NCI-H345 (cell line): ENCODE measurements at regions not wholly inside any gene's neighbourhood (a gene's known extent, or its start where the extent isn't known, plus 50 kb on each side); places are given as distances from the start of the nearest gene placed in this dataset.
"Not testable (repeated sequence)": the region's sequence is repeated elsewhere in the genome, so short reads cannot be mapped to it uniquely, and the experiment has no call there.

Experiments
- DNase-seq: peaks from one replicate; lab custom pipeline; 2025; lab: John Stamatoyannopoulos, UW

DNA sequence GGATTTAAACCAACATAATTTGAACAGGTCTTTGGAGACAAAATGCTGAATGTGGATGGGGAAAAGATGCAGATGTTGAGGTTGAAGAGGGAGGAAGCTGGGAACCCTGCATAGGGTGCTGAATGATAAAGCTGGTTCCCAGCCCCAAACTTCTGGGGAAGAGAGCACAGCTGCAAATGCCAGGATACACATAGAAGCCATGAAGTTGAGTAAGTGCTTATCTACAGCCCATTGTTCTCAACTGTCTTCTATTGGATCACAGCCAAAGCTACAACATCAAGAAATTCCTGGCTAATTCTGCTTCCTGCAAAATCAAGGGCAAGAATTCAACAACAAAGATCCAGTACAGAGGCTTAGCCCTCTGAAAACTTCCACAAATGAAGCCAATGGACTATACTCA, 779.8 kb downstream of the PRIM2 start:
- not testable (repeated sequence) for DNase-seq

DNA sequence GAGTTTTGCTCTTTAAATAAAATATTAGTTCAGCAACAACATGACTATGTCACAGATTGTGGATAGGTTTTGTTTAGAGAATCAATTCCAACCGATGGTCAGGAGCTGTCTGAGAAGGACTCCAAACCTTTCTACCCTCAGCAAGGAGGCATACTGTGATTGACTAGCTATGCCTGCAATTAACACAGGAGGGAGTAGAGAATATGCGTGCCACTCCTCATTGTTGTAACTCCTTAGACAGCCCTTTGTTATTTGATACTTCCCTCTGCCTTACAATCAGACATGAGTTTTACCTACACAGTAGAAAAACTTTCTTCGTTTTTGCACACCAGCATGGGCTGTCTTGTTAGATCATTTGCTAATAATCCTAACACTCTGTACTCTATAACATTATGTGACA, 796.5 kb downstream of the PRIM2 start:
- peak; percentile 38 for DNase-seq

DNA sequence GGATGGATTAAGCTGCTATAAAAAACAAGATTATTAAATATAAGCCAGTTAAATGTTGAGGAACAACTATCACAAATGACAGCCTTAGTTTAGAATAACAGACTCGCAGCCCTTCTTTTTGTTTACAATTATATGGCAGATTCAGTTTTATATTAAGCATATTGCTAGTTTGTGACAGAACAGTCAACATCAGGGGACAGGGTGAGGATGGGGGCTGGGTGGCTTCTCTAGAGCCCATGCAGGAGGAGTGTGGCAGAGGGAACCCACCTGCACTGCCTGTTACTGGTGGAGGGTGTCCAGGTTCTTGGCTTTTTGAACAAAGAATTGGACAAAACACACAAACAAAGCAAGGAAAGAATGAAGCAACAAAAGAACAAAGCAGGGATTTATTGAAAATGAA, 799.7 kb downstream of the PRIM2 start:
- not testable (repeated sequence) for DNase-seq

DNA sequence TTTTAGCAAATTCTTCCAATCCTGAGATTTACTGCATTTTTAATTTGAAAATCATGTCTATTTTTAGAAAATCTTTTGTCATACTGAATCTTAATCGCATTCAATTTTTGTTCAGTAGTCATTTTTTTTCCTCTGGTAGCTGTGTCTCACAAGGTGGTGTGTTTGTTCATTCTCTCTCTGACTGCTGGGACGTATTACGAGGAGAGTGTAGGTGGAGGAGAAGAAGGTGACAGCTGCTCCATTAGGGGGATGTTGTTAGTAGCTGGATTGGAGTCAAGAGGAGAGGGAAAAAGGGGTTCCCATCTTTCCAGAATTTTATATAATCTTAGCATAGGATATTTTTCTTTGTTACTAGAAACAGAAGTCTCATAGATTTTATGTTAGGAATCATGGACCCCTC, 804.2 kb downstream of the PRIM2 start:
- DNase-seq = not testable (repeated sequence)

DNA sequence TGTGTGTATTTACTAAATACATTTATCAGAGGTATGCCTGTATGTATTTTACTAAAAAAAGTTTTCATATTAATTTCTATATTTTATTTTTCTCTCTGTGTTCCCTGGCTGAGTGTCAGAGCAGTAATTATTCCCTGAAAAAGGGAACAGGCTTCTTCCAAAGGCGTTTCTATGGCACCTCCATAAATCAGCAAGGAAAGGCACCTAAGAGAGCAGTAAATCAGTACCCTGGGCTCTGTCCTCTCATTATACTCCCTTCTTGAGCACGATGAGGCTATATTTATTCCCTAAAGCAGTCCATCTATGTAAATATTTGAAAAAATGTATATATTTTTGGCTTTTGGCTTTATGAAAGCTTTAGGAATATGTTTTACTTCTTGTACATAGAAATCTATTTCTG, 806.3 kb downstream of the PRIM2 start:
- DNase-seq = not testable (repeated sequence)

DNA sequence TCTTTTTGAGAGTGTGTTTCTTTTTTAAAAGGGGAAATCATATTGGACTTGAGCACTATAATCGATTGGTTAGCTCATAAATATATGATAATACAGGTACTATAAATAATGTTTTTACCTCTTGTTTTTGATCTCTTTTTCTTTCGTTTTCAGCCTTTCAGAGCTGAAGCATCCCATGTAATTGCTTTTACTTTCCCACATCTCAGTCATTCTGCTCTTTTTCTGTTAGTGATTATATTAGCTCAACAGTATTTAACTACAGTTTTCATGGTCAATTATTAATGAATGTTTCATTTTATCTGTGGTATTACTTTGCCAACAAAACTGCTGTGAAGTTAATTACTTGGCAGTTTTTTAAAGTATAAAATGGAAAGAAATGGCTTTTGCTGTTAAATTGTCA, 811.1 kb downstream of the PRIM2 start:
- DNase-seq = not testable (repeated sequence)

DNA sequence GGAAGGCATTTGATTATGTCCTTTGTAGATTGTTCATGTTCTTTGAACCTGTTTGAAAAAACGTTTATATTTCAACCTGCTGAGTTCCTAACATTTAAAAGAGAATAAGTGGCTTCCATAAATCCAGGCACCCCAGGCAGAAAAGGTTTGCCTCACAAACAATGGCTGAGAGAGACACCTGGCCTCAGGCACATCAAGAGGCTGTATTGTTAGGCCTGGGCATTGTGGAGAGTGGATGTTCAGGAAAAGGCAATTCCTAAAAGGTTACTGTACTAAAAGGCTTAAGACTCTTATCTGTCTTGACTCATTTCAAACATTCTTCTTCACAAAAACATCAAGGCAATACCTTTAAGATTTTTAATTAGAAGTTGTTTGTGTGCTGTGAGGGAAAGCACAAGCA, 811.7 kb downstream of the PRIM2 start:
- DNase-seq = peak; percentile 68

DNA sequence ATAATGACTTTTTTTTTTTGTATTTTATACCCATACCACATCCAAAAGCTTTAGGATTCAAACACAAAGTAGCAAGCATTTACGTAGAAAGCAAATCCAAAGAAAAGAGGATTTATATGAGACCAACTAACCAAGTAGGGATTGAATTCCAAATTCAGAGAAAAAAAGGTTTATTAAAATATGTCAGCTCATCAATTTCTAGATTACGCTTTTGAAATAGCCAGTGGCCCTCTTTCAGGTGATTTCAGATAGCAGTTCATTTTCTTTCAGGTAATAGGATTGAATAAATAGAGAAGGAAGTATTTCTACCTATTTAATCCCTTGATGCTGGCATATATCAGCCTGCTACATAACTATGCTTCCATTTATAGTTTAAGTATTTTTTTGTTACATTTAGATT, 822.3 kb downstream of the PRIM2 start:
- not testable (repeated sequence) for DNase-seq

DNA sequence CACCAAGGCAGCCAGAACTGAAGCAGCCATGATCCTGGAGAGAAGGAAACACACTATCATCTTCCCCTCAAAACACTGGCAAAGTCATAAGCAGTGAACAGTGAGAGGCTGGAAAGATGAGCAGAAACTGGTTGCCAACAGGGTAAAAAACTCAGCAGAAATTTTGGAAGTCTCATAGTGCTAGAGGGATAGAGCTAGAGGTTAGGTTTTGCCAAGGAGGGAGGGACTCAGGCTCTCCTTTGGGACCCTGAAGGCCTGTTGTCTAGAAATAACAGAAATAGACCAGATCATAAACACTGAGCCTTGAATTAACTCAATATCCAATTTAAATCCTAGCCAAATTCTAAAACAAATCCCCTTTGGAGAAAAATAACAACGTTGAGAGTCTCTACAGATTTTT, 853.6 kb downstream of the PRIM2 start:
- DNase-seq = not testable (repeated sequence)

DNA sequence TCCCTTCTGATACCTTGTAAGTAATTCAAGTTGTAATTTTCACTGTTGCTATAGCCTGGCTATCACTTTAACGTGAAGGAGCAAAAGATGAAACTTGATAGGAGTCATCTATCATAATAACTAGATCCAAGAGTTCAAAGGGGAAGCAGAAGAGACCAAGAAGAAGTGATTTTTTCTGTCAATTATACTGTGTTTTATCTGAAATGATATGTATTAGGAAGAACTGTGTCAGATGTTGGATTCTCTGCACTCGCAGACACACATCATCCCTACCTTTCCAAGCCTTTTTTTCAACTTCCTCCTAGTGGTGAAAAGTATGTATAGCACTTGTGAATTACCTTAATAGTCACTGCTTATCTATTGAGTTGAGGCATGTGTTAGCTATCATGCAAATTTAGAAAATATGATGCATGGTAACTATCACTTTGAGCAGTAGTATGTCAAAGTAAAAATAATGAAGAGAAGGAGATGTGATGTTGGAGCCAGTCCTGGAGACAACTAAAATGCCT, 864.2 kb downstream of the PRIM2 start:
- not testable (repeated sequence) for DNase-seq

DNA sequence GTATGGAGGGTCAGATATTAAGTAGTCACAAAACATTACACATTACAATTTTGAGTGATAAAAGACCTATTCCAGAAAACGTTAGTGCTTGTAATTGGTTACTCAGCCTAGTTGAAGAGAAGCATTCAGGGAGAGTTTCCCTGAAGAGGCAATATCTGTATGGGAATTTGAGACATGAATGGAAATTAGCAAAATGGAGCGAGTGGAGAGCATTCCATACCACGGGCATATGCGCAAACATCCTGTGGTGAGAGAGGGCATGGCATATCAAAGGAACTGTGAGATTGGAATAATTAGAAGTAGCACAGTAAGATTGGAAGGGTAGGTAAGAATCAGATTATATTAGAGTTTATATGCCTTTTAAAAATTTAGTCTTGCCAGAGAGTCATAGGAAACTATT, 867.9 kb downstream of the PRIM2 start:
- DNase-seq = not testable (repeated sequence)

DNA sequence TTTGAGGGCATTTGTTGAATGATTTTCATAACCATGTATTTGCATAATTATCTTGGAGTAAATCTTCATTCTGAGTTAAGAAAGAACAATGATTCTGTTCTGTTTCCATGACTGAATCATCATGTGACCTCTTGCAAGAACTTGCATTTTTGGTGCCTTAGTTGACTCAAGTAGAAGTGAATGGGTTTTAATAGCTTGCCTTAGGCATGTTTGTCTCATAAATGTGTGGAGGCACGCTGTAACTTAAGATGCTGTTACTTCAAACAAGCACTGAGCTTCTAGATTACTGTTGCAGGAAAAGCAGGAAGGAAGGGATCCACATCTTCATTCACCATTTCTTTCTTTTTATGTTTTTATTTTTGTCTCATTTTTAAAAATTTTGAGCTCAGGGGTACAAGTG, 875.8 kb downstream of the PRIM2 start:
- not testable (repeated sequence) for DNase-seq

DNA sequence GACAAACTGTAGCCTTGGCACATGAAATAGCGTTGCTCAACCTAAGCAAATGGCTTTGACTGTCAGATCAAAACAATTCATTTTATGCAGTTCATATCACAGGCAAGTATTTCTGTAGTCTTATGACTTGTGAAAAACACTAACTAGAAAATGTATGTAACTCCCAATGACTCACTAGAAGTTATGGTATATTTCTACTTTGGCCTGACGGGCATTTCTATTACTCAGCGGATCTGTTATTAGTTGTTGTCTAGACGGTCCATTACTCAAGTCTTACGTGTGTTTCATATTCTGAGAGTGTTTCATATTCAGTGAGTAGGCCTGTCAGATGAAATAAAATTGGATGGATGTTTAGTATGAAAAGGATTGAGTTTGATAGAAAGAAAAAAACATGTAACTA, 880.9 kb downstream of the PRIM2 start:
- no peak for DNase-seq

DNA sequence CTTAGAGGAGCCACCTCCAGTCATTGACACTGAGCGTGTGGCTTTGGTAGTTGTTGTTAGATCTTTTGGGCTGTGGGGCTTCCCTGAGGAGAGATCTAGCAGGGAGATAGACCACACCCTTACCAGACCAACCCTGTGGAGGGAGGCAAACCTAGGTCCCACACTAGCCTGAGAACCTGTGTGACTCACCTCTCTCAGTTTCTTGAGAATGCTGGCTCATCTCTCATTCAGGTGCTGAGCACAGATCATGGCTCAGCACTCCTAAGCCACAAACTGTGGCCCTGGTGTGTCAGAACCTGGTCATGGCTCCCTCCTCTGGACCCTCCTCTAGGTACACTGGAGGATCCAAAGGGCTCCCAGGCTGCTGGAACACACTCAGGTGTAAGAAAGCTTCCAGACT, 919.7 kb downstream of the PRIM2 start:
- DNase-seq = not testable (repeated sequence)

DNA sequence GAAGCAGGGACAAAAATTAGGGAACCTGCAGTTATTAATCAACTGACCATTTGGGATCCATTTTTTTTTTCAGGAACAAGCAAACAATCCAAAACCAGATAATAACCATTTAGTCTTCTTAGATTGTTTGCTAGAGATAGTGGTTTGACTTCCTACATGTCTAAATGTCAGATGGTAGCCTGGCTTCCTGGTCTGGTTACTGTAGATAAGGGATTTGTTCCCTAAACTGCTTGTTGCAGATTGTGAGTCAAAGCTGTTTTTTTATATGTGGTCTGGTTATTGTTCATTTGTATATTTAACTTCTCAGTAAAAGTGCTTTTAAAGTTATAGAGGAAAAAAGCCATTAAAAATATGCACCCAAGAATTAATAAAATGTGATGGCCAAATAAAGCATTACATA, 921.0 kb downstream of the PRIM2 start:
- not testable (repeated sequence) for DNase-seq

DNA sequence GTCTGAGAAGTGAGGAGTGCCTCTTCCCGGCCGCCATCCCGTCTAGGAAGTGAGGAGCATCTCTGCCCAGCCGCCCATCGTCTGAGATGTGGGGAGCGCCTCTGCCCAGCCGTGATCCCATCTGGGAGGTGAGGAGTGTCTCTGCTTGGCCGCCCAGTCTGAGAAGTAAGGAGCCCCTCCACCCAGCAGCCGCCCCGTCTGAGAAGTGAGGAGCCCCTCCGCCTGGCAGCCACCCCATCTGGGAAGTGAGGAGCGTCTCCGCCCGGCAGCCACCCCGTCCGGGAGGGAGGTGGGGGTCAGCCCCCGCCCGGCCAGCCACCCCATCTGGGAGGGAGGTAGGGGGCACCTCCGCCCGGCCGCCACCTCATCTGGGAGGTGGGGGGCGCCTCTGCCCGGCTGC, 940.2 kb downstream of the PRIM2 start:
- DNase-seq = not testable (repeated sequence)

DNA sequence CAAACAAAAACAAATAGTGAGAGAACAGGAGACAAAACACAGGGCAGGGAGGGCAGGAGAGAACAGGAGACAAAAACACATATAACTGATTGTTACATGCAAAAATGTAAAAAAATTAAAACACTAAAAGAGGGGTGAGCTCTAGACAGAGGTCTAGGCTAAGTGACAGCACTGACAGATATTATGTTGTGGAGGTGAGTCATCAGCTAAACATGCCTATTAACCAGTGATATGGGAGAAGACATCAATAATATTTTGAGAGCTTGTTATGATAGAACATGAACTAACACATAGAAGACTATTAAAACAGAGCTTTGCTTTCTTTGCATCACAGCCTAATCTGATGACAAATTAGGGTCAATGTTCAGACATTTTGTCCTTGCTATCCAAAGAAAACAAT, 972.7 kb downstream of the PRIM2 start:
- no peak for DNase-seq

DNA sequence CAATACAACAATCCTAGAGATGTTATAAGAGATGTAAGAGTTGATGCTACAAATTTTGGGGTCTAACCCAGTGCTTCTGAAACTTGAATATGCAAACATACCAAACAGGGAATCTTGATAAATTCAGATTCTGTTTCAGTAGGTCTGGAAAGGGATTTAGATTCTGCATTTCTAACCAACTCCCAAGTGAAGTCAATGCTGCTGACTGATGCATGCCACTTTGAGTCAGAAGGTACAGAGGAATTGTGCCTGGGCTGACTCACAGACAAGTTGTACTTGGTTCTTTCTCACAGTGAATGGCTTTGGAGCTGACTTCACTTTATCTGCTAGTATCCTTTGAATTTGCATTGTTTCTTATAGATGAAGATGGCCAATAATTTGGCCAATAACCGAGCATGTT, 973.9 kb downstream of the PRIM2 start:
- DNase-seq = not testable (repeated sequence)

DNA sequence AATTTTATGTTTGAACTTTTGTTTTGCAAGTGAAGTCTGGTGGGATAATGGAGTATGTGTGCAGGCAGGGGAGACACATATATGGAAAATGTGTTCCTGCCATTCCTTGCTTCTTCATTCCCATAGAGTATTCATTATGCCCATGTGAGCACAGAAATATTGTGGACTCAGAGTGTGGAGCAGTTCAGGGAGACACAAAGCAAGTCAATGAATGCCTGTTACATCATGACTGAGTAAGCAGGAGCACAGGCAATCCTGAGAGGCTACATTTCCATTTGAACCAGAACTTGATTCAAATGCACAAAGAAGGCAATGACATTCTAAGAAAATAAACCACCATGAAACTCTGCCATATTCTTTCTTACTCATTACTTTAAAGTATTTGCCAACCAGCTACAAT, 990.5 kb downstream of the PRIM2 start:
- DNase-seq = not testable (repeated sequence)

DNA sequence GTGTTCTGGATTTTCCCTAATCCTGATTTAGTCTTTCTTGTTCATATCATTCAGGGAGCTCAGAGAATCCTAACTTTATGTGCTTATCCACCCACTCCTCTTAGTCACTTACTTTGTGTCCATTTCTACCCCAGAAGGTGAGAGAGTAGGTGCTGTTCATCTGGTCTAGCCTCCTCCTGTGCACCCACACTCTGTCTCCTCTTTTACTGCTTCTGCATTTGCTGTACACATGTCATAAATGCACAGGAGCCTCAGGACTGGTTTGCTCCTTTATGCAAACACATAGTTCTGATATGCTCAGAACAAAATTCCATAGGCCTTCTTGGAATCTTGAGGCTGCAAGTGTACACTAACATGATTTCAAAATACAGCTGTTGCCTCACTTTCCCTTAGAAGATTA, 1014.7 kb downstream of the PRIM2 start:
- not testable (repeated sequence) for DNase-seq

DNA sequence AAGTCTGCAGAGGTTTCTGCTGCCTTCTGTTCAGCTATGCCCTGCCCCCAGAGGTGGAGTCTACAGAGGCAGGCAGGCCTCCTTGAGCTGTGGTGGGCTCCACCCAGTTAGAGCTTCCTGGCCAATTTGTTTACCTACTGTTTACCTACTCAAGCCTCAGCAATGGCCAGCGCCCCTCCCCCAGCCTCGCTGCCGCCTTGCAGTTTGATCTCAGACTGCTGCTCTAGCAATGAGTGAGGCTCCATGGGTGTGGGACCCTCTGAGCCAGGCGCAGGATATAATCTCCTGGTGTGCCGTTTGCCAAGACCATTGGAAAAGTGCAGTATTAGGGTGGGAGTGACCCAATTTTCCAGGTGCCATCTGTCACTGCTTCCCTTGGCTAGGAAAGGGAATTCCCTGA, 1024.9 kb downstream of the PRIM2 start:
- DNase-seq = not testable (repeated sequence)

DNA sequence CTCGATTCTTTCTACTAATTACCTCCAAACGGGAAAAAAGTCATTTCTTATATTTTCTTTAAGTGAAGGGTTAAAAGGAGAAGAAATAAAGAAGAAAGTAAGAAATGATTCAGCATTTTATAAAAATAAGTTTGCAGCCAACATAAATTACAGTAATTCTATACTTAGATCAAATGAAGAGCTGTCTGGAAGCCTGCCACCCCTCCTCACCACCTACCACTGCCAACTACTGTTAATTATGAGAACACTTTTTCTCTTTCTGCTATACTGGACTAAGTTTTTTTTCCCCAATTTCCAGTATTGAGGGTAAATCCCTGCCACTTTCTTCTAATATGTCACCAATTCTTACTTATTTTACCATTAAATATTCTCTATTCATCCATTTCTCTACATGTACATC, 1030.1 kb downstream of the PRIM2 start:
- not testable (repeated sequence) for DNase-seq

DNA sequence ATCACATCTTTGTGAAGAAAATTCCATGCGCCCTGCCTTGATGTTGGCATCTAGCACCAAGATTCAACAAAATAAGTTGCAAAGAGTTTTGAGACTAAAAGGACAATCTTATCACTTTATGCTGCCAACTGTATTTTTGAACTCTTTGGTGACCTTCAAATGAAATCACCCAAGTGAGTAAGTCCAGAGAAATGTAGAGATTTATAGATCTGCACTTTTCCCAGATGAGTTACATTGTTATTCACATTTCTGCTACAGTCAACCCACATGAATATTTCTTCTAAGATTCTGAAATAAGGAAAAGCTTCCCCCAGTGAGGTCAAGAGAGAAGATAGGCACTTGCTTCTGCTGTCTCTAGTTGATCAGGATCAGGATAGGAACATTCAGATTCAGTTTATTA, 1034.2 kb downstream of the PRIM2 start:
- not testable (repeated sequence) for DNase-seq

DNA sequence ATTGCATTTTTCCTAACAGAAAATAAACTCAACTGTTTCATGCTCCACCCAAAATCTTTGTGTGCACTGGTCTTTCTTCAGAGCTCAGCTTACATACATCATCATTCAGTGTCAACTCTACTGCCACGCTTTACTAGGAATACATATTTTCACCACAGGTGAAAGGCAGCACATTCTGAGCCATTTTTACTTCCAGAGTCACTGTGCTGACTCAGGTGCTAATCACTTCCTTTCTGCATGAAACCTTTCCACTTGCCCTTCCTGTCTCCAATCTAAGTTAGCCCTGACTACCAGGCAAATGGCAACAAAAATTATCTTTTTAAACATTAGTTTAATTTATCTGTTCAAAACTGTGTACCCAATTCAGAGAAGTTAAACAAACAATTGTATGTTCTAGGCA, 1041.0 kb downstream of the PRIM2 start:
- not testable (repeated sequence) for DNase-seq

DNA sequence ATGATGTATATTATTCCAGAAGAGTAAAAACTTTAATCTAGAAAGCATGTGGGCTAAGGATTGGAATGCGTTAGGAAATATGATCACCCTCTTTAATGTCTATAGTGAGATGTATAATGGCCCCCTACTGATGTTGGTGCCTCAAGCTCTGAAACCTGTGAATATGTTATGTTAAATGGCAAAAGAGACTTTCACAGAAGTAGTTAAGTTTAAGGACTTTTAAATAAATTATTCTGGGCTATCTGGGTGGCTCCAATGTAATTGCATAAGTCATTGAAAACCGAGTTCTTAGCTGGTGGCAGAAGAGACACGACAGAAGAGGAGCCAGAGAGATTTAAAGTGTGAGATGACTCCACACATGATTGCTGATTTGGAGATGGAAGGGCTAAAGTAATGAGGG, 1048.4 kb downstream of the PRIM2 start:
- DNase-seq = not testable (repeated sequence)
